Activated CD8-positive, alpha-beta memory T cell treated with anti-CD3 and anti-CD28 coated beads for 36 hours (primary cell): ENCODE measurements at regions not wholly inside any gene's neighbourhood (a gene's known extent, or its start where the extent isn't known, plus 50 kb on each side); places are given as distances from the start of the nearest gene placed in this dataset.

ENCODE experiments used
- CTCF ChIA-PET: fragments of 350-600 bp; sonication (Branson Sonifier 250); formaldehyde crosslinking; loops from one replicate; lab custom pipeline; 2021; ENCODE audit warnings: antibody characterized with exemption; lab: Charles Lee
- POLR2A ChIA-PET: fragments of 350-600 bp; sonication (Branson Sonifier 250); formaldehyde crosslinking; loops from one replicate; lab custom pipeline; 2021; ENCODE audit warnings: antibody characterized with exemption; lab: Charles Lee

DNA sequence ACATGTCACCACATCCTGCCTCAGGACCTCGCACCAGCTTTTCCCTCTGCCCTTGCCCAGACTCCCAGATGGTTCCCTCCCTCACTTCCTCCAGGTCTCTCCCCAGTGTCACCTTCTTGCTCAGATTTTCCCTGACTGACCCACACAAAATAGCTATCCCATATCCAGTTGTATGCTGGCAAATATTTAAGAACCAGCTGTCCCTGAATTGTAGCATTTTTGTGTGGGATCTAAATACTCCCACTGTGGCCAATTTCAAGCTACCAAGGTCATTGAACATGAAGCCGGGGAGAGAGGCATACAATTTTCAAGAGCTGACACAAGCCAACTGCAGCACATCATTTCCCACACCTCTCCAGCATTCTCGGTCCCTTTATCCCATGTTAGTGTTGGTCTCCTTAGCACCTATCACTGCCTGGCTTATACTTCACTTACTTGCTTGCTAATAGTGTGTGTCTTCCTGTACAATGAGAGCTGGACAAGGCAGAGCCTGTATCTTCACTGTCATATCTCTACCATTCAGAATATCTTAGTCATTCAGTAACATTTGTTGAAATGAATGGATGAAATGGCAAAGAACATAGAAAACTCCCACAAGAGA lies 101.3 kb upstream of the CTNNB1 start:
- ChIA-PET CTCF (interaction anchor here (0.9 kb wide), 1 partner anchor 32 kb away, joined by 3 read pairs; no protein-coding TSS in a partner anchor), POLR2A (no interaction called here)

DNA sequence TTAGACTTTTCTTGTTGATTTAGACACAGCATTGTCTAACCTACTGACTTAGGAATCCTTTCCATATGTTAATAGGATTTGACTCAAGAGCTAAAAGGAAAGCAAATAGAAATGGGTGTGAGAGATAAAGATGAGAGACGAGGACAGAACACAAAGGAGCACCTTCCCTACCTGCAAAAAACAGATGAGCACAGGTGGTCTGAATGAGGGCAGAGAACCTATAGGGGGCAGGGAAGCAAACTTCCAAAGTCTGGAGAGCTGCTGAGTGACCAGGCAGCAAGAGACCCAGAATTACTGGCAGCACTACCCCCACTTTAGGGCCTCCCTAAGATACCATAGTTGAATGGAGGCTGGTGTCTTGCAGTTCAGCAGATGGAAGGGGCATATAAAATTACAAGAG lies 98.1 kb upstream of the CTNNB1 start:
- POLR2A ChIA-PET: no interaction called here
- CTCF ChIA-PET: no interaction called here

DNA sequence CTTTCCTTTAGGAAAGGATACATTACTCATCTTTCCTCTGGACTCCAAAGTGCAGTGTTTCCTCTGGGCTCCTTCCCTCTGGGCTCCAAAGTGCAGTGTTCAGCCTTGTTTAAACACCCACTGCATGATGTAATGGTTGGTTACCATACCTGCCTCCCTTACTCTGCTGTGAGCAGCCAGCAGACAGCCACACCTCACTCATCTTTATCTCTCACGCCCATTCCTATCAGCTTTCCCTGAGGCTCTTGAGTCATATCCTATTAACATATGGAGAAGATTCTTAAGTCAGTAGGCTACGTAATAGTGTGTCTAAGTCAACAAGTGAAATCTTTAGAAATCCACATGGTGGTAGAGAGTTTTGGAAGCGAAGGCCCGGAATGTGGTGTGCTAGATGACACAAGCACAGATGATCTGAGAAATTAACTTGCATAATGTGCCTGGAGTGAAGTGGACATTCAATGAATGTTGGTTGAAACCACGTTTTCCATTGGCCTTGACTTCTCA lies 97.2 kb upstream of the CTNNB1 start:
- ChIA-PET CTCF (no interaction called here), POLR2A (no interaction called here)

GRCh38 chr3:41102750-41103149 lies 96.6 kb upstream of the CTNNB1 start:
- POLR2A ChIA-PET: no interaction called here

GRCh38 chr3:41103200-41103599 lies 96.1 kb upstream of the CTNNB1 start:
- POLR2A ChIA-PET: interaction anchor here (0.6 kb wide), 1 partner anchor 134 kb away, joined by 8 read pairs; no protein-coding TSS in a partner anchor
- CTCF ChIA-PET: no interaction called here

More at GRCh38 chr3:41102750-41103149, 96.6 kb upstream of the CTNNB1 start:
- CTCF ChIA-PET: no interaction called here

GRCh38 chr3:41104147-41104546 lies 95.2 kb upstream of the CTNNB1 start:
- ChIA-PET CTCF (no interaction called here), POLR2A (no interaction called here)

- CTCF ChIA-PET: interaction anchor here (0.7 kb wide), 1 partner anchor 109 kb away, joined by 3 read pairs; no protein-coding TSS in a partner anchor
- POLR2A ChIA-PET: no interaction called here
These were observed 92.6 kb upstream of the CTNNB1 start for GRCh38 chr3:41106691-41107090.

DNA sequence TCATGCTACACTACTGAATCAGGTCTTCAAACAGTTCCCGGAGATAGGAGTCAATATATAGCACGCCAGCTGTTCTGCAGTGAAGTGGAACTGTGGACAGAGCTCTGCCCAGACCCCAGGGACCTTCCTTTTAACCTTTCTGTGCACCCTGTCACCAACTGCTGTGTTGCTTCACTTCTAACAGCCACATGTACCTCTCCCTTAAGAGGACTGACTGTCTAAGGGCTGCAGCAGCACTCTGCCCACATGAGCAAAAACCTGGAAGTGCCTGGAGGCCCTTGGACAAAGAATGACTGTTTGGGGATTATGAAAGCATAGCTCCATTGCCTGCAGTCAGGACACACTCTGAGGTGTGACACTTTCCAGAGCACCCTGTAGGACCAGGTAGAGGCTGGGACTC lies 88.3 kb upstream of the CTNNB1 start:
- CTCF ChIA-PET: no interaction called here
- POLR2A ChIA-PET: no interaction called here

DNA sequence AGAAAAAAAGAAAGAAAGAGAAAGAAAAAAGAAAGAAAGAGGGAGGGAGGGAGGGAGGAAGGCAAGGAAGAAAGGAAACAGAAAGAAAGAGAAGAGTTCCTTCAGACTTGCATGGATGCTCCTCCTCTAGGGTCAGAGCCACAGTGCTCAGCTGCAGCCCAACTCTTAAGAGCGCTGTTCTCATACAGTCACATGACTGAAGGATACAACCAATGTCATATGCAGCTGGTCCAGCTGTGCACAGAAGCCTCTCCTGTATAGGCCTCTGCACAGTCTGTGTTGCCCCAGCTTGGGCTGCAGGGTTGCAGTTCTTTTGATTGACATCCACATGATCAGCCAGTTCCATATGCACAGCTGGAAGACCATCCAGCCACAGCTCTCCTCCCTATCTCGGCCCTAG lies 86.8 kb upstream of the CTNNB1 start:
- POLR2A ChIA-PET: no interaction called here
- CTCF ChIA-PET: no interaction called here

DNA sequence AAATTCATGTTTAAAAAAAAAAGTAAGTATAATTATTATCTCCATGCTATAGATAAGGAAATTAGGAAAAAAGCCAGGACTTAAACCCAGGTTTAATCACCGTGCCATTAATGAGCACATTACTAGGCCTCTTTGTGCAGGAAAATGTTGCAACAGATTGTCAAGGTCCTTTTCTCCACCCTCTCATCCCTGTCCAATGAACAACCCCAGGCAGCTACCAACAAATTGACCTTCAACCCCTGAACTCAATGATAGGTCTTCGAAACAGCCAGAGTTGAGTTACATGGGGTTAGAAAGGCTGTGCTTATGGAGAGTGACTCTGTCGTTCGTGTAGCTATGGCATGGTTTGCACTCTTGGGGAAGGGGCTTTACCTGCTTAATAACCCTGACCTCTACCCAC lies 84.2 kb upstream of the CTNNB1 start:
- ChIA-PET CTCF (no interaction called here), POLR2A (no interaction called here)

GRCh38 chr3:41116851-41117250 lies 82.5 kb upstream of the CTNNB1 start:
- ChIA-PET POLR2A (interaction anchor here (1.3 kb wide), 1 partner anchor 82 kb away, joined by 12 read pairs; the partner anchor contains the start of gene CTNNB1), CTCF (no interaction called here)

DNA sequence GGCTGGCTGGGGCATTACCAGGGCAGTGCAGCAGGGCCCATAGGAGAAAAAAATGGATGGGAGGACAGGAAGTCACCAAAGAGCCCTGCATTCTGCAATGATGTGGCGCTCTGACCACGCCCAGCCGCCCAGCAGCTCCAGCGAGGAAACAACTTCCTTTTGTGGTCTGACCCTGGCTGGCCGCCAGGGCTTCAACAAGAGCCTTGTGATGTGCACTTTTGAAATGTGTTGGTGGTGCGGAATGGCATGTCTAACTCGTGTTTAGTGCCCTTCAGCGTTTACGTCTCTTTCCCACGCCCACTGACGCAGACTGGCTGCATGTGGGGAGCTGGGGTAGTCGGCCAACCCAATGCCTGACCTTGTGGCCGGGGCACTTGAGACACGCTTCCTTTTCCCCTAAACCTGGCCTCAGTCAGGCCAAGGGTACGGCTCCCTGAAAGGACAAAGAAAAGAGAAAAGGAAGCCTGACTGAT lies 81.9 kb upstream of the CTNNB1 start:
- ChIA-PET CTCF (no interaction called here), POLR2A (interaction anchor here (1.3 kb wide), 1 partner anchor 81 kb away, joined by 12 read pairs; the partner anchor contains the start of gene CTNNB1)

GRCh38 chr3:41118461-41119390 lies 80.6 kb upstream of the CTNNB1 start:
- CTCF ChIA-PET: no interaction called here
- POLR2A ChIA-PET: no interaction called here

DNA sequence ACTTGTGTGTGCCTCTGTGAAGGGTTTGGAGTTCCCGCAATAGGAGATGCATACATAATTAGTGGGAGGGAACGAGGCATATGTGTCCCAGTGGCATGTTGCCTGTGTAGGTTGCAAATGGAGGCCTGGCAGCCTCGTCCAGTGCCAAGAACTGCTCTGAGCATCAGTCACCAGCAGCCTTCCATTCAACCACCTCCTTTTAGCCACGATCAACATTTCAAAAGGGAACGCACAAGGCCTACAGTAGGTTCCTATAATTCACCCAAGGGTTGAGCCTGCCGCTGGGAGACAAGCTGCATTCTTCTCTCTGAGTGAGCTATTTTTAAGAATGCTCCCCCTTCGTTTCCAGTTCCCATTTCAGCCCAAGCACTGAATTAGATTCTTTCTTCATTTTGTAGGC lies 78.8 kb upstream of the CTNNB1 start:
- ChIA-PET CTCF (no interaction called here), POLR2A (no interaction called here)

DNA sequence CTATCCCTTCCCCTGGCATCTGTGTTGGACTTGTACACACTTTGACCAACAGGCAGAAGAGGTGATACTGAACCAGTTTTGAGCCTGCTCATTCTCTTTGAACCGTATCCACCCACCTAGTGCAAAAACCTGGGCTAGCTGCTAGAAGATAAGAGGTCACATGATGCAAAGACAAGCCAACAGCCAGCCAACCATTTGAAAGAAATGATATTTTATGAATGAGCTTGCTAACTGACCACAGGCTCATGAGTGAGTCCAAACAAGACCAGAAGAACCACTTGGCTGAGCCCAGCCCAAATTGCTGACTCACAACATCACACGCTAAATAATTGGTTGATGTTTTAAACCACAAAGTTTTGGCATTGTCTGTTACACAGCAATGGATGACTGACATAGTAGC lies 74.0 kb upstream of the CTNNB1 start:
- POLR2A ChIA-PET: no interaction called here
- CTCF ChIA-PET: no interaction called here

DNA sequence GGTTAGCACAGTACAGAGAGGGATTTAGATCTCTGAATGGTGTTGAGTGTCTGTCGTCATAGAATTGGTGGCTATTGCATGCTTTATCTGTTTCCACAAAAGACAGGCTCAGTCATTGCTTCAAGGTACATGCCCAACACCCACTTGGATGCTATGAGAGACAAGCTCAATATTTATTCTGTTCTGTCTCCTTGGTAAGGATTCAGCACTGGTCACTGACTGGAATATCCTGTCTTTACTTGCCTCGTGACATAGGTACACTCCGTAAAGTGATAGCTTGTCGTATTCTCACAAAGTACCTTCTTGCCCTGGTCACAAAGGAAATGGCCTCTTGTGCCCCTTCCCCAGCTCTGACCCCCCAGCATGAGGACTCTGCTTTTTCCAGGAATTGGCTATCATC lies 72.8 kb upstream of the CTNNB1 start:
- ChIA-PET POLR2A (no interaction called here), CTCF (interaction anchor here (0.6 kb wide), 1 partner anchor 76 kb away, joined by 3 read pairs; no protein-coding TSS in a partner anchor)

DNA sequence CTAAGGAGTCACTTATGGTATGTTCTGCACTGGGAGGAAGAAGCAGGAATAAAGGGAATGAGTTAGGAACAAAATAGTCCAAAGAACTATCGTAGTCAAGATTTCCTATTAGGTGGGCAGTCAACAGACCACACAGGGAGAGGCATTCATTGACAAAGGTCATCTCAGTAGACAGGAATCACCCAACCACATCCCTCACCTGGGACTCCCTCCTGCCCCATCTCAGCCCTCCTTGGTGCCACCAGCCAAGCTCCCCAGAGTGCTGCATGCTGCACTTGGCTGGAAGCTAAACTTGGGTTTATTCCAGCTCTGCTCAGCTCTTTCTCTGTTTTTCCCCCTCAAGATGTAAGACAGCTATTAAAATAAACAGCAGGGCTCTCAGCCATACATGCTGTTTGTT lies 72.3 kb upstream of the CTNNB1 start:
- CTCF ChIA-PET: interaction anchor here (0.6 kb wide), 1 partner anchor 76 kb away, joined by 3 read pairs; no protein-coding TSS in a partner anchor
- POLR2A ChIA-PET: no interaction called here

DNA sequence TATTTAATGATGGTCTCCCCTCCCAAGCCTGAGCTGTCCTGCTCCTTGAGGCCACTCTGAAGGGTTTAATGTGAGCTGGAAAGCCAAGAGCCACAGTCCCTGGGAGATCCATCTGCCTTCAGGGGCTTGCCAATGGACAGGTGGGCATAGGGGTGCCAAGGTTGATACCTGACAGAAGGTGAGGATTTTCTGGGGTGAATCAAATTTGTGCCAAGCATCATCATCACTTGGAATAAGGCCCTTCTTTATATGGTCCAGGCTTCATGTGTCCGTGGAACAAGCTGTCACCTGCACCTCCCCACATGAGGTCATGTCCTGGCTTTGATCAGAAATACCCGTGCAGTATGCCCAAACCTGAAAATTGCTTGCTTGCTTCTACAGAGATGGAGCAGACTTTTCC lies 71.9 kb upstream of the CTNNB1 start:
- ChIA-PET POLR2A (no interaction called here), CTCF (no interaction called here)

DNA sequence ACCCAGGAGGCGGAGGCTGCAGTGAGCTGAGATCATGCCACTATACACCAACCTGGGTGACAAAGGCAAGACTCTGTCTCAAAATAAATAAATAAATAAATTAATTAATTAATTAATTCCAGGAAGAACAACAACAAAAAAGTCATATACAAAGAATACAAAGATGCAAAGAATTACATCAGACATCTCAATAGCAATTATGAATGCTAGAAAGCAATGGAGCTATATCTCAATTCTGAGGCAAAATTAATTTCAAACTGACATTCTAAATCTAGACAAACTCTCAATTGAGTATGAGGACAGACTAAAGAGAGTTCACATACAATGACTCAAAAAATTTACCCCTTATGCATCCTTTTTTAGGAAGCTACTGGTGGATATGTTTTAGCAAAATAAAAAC lies 69.6 kb upstream of the CTNNB1 start:
- ChIA-PET POLR2A (no interaction called here), CTCF (interaction anchor here (1.5 kb wide), 1 partner anchor 32 kb away, joined by 3 read pairs; no protein-coding TSS in a partner anchor)

GRCh38 chr3:41131224-41131623 lies 68.1 kb upstream of the CTNNB1 start:
- ChIA-PET CTCF (no interaction called here), POLR2A (no interaction called here)
